Medulla oblongata (tissue), 1 donor: ENCODE measurements at regions not wholly inside any gene's neighbourhood (a gene's known extent, or its start where the extent isn't known, plus 50 kb on each side); places are given as distances from the start of the nearest gene placed in this dataset.
"Not testable (repeated sequence)": the region's sequence is repeated elsewhere in the genome, so short reads cannot be mapped to it uniquely, and the experiment has no call there.

Experiments
- DNase-seq: peaks from one replicate; pipeline ENCODE4 v3.0.0-alpha.2; 2015; ENCODE audit errors: extremely low spot score

DNA sequence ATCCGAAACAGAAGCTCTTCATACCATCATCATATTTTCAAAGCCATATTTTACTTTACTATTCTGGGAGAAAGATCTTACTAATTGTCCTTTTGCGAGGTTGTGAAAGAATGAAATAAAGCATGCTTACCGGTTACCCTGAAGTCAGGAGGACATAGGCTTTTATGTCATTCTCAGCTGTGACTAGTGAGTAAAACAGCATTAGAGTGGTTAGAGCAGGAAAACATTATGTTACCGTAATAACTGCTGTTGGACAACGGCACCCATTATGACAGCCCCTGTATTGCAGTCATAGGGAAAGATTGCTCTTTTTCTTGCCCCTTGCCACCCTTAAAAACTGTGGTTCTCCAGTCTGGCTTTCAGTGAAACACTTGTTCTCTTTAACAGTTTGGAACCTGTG lies 1035.7 kb downstream of the ZPLD1 start:
- DNase-seq = no peak

DNA sequence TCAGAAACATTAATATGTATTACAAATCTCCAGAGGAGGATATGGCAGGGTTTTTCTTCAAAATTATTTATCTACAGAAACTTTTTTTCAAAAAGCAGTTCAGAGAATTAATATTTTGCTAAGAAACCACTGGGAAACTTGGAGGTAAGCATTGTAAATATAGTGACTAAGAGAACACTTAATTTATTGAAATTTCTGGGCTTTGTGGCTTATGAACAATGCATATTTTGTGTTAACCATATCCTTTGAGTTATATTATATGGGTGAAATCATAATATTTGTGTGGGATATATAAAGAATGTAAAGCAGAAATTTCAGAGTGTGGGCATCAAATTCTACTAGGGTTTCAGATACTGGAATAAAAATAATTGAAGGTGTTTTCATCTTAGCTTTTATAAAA lies 1059.2 kb downstream of the ZPLD1 start:
- no peak for DNase-seq

GRCh38 chr3:103494512-103494911 lies 1059.7 kb downstream of the ZPLD1 start:
- DNase-seq = no peak

- no peak for DNase-seq
These were observed 1060.4 kb downstream of the ZPLD1 start for GRCh38 chr3:103495186-103495585.

DNA sequence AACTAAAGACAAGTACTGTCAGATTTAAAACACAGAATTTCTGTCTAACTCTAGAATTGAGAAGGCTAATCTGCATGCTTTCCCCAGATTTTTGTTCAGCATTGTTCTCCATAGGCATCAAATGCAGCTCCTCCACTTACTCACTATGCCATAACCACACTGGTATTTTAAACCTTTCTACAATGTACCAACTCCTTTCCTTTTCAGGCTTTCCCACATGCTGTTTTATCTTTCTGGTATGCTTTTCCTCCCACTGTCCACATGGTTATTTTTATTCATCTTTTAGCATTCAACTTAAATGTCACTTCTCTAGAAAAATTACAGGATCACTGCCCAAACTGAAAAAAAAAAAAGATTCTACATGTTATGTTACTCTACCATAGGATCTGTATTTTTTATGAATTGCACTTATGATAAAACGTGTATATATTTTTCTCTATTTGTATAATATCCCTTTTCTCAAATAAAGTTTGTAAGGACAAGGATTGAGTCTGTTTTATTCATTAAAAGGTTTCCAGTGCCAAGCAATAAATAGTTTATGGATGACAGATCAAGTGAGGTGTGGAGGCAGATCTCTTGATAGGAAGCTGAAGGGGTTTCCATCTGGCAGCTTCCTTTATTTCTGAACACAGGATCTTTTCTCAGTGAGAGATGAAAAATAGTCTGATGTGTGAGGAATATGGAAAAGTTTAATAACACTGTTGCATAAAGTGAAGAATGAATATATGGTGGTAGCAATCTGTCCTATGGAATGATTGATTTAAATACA lies 1064.5 kb downstream of the ZPLD1 start:
- no peak for DNase-seq

DNA sequence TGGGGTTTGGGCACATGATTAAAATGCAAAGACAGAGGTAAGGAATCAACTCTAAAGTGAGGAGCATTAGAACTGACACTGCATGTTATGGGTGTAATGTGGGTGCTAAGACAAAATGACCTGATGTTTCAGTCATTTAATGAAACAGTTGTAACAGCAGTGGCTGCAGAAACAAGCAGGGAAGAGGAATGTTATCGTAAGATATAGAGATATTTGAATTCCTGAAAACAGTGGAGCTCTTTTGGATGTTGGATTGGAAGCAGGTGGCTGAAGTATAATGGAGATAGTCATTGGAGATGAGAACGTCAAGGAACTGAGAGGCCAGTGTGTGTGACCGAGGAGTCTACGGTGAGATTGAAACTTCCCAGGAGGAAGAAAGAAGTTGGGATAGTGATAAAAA lies 1065.2 kb downstream of the ZPLD1 start:
- DNase-seq = no peak

DNA sequence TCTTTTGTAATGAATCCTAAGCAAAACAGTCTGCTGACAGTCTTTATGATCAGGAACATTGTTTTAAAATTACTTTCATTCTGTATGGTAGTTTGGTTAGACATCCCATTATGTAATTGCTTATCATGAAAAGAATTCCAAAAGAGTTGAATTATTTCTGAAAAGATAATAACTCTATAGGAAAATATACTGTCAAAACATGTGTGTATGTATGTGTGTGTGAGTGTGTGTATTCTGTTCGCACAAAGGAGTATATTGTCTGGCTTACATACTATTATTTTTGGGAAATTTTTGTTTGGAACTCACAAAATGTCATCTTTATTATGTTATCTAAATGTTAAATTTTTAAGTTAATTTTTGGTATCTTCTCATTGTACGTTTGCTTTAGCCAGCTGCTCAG lies 1075.9 kb downstream of the ZPLD1 start:
- no peak for DNase-seq

GRCh38 chr3:103511891-103512290 lies 1077.1 kb downstream of the ZPLD1 start:
- no peak for DNase-seq

- no peak for DNase-seq
These were observed 1077.8 kb downstream of the ZPLD1 start for GRCh38 chr3:103512595-103512994.

DNA sequence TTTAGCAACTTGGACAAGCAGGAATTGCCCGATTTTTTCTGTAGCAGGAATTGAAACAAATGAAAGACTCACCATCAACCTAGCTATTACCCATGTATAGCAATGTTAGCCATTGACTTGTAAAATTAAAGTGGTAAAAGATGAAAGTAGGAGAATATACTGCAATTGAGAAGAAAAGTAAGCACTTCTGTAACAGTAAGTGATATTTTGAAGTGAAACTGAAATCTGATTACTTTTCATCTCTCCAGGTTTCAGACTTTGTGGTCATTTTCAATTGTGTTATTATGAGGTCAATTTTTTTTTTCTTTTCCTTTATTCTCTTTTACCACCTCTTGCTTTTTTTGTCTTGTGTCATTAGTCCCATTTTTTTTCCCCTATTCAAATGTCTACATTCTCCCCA lies 1078.2 kb downstream of the ZPLD1 start:
- no peak for DNase-seq

DNA sequence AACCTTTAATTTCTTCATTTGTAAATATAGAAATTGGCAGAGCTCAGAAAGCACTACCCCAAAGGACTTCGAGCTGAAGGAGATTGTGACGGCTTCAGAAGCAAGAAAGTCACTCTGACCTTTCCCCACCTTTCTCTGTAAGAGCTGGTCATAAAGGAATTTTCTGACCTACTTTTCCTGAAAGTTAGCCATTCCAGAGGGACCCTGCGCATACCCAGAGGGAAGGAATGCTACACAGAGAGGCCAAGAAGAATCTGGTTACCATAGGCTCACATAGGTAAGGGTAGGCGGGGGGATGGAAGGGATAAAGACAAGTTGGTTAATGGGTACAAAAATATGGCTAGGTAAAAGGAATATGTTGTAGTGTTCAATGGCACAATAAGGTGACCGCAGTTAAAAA lies 1080.3 kb downstream of the ZPLD1 start:
- DNase-seq = no peak

GRCh38 chr3:103516950-103517349 lies 1082.1 kb downstream of the ZPLD1 start:
- no peak for DNase-seq

DNA sequence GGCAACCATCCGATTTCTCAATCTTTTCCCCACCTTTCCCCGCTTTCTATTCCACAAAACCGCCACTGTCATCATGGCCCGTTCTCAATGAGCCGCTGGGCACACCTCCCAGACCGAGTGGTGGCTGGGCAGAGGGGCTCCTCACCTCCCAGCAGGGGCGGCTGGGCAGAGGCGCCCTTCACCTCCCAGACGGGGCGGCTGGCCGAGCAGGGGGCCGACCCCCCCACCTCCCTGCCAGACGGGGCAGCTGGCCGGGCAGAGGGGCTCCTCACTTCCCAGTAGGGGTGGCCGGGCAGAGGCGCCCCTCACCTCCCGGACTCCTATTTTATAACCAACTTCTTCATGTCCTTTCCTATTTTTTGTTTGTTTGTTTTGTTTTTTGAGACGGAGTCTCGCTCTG lies 1096.5 kb downstream of the ZPLD1 start:
- DNase-seq = not testable (repeated sequence)

DNA sequence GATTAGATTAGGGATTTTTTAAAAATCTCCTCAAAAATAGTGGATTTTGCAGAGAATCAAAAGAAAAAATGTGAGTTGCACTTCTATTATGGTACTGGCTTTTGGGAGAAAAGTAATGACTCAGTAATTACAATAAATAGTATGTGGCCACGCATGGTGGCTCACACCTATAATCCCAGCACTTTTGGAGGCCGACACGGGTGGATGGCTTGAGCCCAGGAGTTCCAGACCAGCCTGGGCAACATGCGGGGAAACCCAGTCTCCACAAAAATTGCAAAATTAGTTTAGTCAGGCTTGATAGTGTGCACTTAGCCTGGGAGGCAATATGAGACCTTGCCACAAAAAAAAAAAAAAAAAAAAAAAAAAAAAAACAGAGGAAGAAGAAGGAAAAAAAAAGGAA lies 1098.2 kb downstream of the ZPLD1 start:
- DNase-seq = no peak

DNA sequence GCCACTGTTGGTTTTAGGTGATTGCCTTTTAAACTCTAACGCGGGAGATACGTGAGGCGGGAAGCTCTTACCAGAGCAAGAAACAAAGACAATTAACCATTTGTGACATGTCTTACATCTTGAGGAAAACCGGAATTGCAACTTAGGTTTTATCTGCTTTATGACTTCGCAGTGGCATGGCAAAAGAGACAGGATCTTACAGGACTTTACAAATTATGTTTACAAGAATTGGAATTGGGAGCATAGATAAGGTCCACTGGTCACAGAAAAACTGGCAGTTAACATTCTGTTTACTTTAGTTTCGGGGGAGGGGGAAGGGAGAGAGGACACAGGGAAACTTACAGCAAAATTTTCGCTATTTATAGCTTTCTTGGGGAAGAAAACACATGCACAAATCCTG lies 1119.6 kb downstream of the ZPLD1 start:
- DNase-seq = no peak

- not testable (repeated sequence) for DNase-seq
These were observed 1129.3 kb downstream of the ZPLD1 start for GRCh38 chr3:103564116-103564515.

DNA sequence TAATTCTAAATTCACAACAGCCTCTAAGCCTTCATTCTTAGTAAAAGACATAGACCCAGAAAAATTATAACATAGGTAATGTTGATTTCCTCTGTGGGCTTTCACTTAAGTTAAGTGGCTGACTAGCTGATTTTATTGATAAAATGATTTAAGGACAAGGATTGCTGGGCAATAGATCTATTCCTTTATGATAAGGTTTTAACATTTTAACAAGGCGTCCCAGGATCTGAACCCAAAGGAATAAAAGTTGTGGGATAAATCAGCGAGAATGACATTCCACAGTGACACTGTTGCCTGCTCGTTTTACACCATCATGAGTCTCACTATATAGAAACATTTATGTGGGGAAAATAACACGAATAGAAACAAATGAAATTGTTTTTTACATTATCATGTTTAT lies 1151.0 kb downstream of the ZPLD1 start:
- DNase-seq = no peak

DNA sequence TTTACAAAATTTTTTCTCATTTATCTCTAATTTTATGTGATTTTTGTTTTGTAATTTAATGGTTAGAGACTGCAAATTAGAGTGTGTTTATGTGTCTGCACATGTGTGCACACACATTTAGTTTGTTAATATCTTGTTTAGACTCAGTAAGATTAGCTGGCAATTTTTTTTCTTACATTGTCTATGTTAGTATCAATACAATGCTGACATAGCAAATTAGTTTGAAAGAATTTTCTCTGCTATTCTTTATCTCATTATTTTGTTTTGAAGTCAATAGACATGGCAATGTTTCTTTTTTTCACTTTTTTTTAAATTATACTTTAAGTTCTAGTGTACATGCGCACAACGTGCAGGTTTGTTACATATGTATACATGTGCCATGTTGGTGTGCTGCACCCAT lies 1155.0 kb downstream of the ZPLD1 start:
- no peak for DNase-seq

GRCh38 chr3:103600844-103601243 lies 1166.0 kb downstream of the ZPLD1 start:
- no peak for DNase-seq

GRCh38 chr3:103601666-103602065 lies 1166.9 kb downstream of the ZPLD1 start:
- no peak for DNase-seq

DNA sequence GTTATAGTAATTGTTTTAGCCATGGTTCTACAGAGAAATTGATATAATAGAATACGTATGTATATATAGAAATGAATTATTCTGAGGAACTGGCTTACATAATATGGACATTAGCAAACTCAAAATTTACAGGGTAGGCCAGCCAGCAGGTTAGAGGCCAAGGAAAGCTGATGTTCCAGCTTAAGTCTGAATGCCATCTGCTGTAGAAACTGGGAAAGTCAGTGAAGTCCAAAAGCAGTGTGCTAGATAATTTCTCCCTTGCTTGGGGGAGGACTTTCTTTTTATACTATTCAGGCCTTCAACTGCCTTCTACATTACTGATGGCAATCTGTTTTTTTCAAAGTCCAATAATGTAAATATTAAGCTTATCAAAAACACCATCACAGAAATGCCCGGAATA lies 1174.7 kb downstream of the ZPLD1 start:
- DNase-seq = no peak

DNA sequence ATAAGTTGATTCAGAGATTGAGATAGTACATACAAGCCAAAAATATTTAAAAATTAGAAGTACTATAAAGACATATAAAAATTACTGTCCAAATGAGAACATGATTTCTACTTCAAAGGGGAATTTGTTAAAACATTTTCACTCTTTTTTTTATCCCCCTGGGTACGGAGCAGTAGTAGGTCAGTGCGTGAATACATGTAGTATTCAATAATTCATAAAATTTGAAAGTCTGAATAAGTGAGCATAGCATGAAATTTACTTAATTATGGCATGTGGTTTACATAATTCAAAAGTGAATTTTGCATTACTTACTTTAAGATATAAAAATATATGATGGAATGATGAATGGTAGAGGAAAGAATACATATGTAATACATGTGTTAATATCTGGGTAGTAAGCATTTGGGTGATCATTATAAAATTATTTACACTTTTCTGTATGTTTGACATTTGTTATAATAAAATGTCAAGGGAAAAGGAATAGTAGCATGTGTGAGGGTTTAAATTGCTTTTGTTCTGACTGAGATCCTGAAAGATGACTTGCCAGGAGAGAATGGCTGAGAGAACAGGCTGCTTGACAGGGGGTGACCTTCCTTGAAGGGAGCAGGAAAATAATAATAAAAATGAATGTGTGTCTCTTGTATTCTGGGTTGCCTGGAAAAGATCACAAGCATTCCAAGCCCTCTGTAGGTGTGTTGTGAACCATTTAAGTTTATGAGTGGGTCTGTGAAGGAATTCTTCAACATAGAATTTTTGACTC lies 1178.8 kb downstream of the ZPLD1 start:
- DNase-seq = no peak

DNA sequence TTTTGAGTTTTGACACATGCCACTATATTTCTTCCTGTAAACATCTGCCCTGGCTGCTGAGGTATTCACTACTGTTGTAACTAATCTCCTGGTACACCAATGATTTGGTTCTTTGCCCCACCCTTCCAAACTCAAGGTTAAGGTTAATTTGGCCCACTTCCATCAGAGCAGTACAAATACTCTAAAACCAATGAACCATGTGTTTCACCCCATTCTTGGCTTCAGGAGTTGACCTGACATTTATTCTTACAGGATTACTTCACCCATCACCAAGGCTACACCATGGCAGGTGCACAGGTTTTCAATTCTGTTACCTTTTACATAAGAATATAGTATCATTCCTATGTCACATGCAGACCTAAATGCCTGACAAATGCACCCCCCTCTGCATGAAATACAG lies 1179.9 kb downstream of the ZPLD1 start:
- no peak for DNase-seq
